HL-60 (cell line): ENCODE measurements at regions not wholly inside any gene's neighbourhood (a gene's known extent, or its start where the extent isn't known, plus 50 kb on each side); places are given as distances from the start of the nearest gene placed in this dataset.

Source experiments
- DNase-seq, 2 experiments: peaks; one replicate each; pipeline ENCODE4 v3.0.0-alpha.2; 2010 to 2020; ENCODE audit warnings: low read depth in 1 of 2, low spot score in 1 of 2
- H3K27ac ChIP-seq: fragments of 250-450 bp; sonication (Bioruptor Pico); replicated peaks from 2 replicates; pipeline ENCODE4 v1.5.1; 2020; ENCODE audit warnings: mild to moderate bottlenecking, moderate library complexity
- H3K27me3 ChIP-seq: fragments of 250-450 bp; sonication (Bioruptor Pico); 2 replicates; pipeline ENCODE4 v1.5.1; 2021; ENCODE audit warnings: mild to moderate bottlenecking, moderate library complexity; ENCODE audit not compliant: insufficient read depth, poor library complexity, severe bottlenecking
- H3K4me3 ChIP-seq: replicated peaks from 2 replicates; pipeline ENCODE4 v1.5.1; 2011; ENCODE audit warnings: mild to moderate bottlenecking, control low read depth, low read length; ENCODE audit not compliant: insufficient read depth
- GABPA ChIP-seq: IDR thresholded peaks from 2 replicates; pipeline ENCODE4 v1.6.1; 2012; ENCODE audit warnings: low read depth
- POLR2AphosphoS5 ChIP-seq: IDR thresholded peaks from 2 replicates; pipeline ENCODE4 v1.6.1; 2012; ENCODE audit warnings: low read depth
- SPI1 ChIP-seq: IDR thresholded peaks from 2 replicates; pipeline ENCODE4 v1.6.1; 2012; ENCODE audit warnings: low read depth, mild to moderate bottlenecking, borderline replicate concordance
- TF ChIP-seq, protein P1 (sequence below): IDR thresholded peaks from 2 replicates; pipeline ENCODE4 v1.6.1; 2012; ENCODE audit warnings: low read depth; ENCODE audit not compliant: insufficient replicate concordance
- TF ChIP-seq, protein P2 (sequence below): IDR thresholded peaks from one replicate; pipeline ENCODE4 v1.5.1; 2011; ENCODE audit warnings: low read length, control low read depth, inconsistent platforms; ENCODE audit not compliant: insufficient read depth

DNA sequence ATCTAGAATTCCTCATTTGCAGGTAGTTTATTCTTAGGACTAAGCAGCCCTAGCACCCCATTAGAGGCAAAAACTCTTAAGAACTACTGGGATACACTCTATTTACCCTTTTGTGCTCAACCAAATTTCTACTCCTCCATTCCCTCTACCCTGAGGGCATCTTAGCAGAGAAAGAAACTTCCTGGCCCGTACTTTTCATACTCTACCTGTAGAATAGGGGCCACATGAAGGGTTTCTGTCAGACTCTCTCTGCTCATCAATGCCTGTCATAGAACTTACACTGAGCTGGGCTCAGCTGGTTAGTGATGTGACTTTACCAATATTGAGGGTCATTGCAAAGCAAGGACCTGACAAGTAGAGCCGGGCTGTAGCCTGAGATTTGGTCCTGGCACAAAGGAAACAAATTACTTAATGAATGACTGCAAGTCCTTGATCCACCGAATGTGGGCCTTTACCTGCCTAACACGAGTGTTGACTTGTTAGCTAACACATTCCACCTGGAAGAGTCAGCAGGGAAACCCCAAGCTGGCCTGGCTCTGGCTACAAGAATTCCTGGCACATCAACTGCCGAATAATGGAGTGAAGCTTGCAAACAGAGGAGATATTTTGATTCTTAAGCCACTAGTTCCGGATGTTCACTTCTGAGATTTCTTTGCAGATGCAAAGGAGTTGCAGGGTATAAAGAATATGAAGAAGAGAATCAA, 280.5 kb upstream of the JAG1 start:
- H3K4me3 ChIP-seq: no peak overlapping the region
- no peak for DNase-seq
- no peaks in the 10 kb centered on the region for H3K27me3 ChIP-seq
- TF ChIP-seq GABPA (no peak), POLR2AphosphoS5 (no peak), SPI1 (no peak)
- TF ChIP-seq, protein P1, sequence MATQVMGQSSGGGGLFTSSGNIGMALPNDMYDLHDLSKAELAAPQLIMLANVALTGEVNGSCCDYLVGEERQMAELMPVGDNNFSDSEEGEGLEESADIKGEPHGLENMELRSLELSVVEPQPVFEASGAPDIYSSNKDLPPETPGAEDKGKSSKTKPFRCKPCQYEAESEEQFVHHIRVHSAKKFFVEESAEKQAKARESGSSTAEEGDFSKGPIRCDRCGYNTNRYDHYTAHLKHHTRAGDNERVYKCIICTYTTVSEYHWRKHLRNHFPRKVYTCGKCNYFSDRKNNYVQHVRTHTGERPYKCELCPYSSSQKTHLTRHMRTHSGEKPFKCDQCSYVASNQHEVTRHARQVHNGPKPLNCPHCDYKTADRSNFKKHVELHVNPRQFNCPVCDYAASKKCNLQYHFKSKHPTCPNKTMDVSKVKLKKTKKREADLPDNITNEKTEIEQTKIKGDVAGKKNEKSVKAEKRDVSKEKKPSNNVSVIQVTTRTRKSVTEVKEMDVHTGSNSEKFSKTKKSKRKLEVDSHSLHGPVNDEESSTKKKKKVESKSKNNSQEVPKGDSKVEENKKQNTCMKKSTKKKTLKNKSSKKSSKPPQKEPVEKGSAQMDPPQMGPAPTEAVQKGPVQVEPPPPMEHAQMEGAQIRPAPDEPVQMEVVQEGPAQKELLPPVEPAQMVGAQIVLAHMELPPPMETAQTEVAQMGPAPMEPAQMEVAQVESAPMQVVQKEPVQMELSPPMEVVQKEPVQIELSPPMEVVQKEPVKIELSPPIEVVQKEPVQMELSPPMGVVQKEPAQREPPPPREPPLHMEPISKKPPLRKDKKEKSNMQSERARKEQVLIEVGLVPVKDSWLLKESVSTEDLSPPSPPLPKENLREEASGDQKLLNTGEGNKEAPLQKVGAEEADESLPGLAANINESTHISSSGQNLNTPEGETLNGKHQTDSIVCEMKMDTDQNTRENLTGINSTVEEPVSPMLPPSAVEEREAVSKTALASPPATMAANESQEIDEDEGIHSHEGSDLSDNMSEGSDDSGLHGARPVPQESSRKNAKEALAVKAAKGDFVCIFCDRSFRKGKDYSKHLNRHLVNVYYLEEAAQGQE: no peak
- TF ChIP-seq, protein P2, sequence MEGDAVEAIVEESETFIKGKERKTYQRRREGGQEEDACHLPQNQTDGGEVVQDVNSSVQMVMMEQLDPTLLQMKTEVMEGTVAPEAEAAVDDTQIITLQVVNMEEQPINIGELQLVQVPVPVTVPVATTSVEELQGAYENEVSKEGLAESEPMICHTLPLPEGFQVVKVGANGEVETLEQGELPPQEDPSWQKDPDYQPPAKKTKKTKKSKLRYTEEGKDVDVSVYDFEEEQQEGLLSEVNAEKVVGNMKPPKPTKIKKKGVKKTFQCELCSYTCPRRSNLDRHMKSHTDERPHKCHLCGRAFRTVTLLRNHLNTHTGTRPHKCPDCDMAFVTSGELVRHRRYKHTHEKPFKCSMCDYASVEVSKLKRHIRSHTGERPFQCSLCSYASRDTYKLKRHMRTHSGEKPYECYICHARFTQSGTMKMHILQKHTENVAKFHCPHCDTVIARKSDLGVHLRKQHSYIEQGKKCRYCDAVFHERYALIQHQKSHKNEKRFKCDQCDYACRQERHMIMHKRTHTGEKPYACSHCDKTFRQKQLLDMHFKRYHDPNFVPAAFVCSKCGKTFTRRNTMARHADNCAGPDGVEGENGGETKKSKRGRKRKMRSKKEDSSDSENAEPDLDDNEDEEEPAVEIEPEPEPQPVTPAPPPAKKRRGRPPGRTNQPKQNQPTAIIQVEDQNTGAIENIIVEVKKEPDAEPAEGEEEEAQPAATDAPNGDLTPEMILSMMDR: no peak
- no peak overlapping the region for H3K27ac ChIP-seq

DNA sequence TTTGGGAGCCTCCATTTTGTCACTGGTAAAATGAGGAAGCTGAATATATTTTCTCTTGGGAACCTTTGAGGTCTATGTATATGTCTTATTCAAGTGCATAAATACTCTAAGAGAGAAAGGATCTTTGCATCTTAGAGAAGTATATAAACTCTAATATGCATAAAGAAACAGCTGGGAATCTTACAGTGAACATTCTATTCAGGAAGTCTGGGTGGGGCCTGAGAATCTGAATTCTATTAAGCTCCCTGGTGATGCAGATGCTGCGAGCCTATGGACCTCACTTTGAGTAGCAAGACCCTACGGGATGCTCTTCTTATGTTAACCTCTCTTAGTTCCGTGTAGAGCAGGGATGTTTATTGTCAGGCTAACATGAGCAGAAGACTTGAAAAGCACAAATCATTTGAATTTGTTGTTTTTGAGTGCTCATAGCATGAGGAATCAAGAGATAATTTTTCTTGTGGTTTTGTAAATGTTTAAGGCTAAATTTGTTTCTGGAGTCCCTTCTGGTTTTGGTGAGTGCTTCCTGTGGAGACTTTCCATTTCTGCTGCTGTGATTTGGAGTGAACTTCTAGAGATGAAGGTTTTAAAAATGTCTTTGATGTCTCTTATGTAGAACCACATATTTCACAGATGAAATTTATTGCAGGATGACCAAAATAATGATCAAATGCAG, 281.2 kb upstream of the JAG1 start:
- TF ChIP-seq POLR2AphosphoS5 (no peak), GABPA (no peak), SPI1 (no peak)
- TF ChIP-seq, protein P2: no peak
- TF ChIP-seq, protein P1: no peak
- Histone ChIP-seq H3K4me3 (no peak overlapping the region), H3K27ac (no peak overlapping the region), H3K27me3 (no peaks in the 10 kb centered on the region)
- DNase-seq: no peak

DNA sequence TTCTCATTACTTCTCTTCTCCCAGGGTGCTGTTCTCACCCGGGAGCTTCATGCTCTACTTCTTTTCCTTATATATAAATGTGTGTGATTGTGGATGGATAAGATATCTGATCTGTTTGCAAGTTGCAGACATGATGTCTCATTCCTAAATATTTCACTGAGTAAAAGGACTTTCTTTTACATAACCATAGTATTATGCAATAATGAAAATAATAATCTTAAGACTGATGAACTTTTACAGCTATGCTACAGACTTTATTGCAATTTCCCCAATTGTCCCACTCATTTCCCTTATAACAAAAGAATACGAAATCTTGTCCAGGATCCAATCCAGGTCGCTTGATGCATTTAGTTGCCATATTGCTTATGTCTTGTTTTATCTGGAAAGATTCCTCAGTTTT, 284.5 kb upstream of the JAG1 start:
- TF ChIP-seq GABPA (no peak), SPI1 (no peak), POLR2AphosphoS5 (no peak)
- TF ChIP-seq, protein P1: no peak
- TF ChIP-seq, protein P2: no peak
- no peak overlapping the region for H3K4me3 ChIP-seq
- H3K27ac ChIP-seq: no peak overlapping the region
- no peak for DNase-seq
- no peaks in the 10 kb centered on the region for H3K27me3 ChIP-seq
